Left lung (tissue), 4 donors: ENCODE measurements at regions not wholly inside any gene's neighbourhood (a gene's known extent, or its start where the extent isn't known, plus 50 kb on each side); places are given as distances from the start of the nearest gene placed in this dataset.
"Not testable (repeated sequence)": the region's sequence is repeated elsewhere in the genome, so short reads cannot be mapped to it uniquely, and the experiment has no call there.

Source experiments
- ATAC-seq: fragments of 200-7000 bp; cut with Tn5 transposase; one replicate; pipeline ENCODE4 v1.9.1; 2020; ENCODE audit warnings: moderate library complexity
- DNase-seq, 4 donors: peaks; one replicate each; pipeline ENCODE4 v3.0.0-alpha.2; 2013 to 2020
- H3K27ac ChIP-seq, 2 donors: fragments of 200-600 bp; sonication (generic) in 1 of 2; one replicate each; pipeline versions ENCODE4 v1.5.0 to v1.8.0; 2020 to 2021
- H3K27me3 ChIP-seq, 2 donors: fragments of 200-600 bp; sonication (generic) in 1 of 2; one replicate each; pipeline versions ENCODE4 v1.5.0 to v1.8.0; 2020 to 2021
- H3K36me3 ChIP-seq, 2 donors: fragments of 200-600 bp; sonication (generic) in 1 of 2; one replicate each; pipeline versions ENCODE4 v1.5.0 to v1.8.0; 2020 to 2021
- H3K4me1 ChIP-seq, 2 donors: fragments of 200-600 bp; one replicate each; pipeline ENCODE4 v1.8.0; 2021
- H3K4me3 ChIP-seq, 2 donors: fragments of 200-600 bp; sonication (generic) in 1 of 2; one replicate each; pipeline versions ENCODE4 v1.5.0 to v1.8.0; 2020 to 2021; ENCODE audit warnings: mild to moderate bottlenecking in 1 of 2
- H3K9me3 ChIP-seq, 2 donors: fragments of 200-600 bp; sonication (generic) in 1 of 2; one replicate each; pipeline versions ENCODE4 v1.5.0 to v1.8.0; 2020 to 2021
- CTCF ChIP-seq, 2 donors: fragments of 200-600 bp; sonication (generic) in 1 of 2; IDR thresholded peaks; one replicate each; pipeline versions ENCODE4 v1.5.0 to v1.8.0; 2021; ENCODE audit warnings: antibody characterized with exemption in 2 of 2
- intact Hi-C, 2 donors: fragments of 100-400 bp; cut with DNase I; formaldehyde crosslinking; loops; one replicate each; pipeline versions ENCODE4 v1.11.2 to v1.14.2; 2022
- donor health status: DM: no; HTN: yes; CAD: no.
- donor health status: DM: no; HTN: no; CAD: no.

GRCh38 chr15:23761386-23761785 lies 74.3 kb upstream of the NDN start:
- no peaks in the 10 kb centered on the region for H3K27me3 ChIP-seq
- no peak for TF ChIP-seq CTCF (IDR thresholded peaks at IDR 0.05)

GRCh38 chr15:23762026-23762425 lies 74.9 kb upstream of the NDN start:
- Histone ChIP-seq H3K36me3 (no peaks in the 10 kb centered on the region), H3K27me3 (no peaks in the 10 kb centered on the region), H3K27ac (no peak overlapping the region), H3K4me1 (no peaks in the 10 kb centered on the region), H3K4me3 (no peak overlapping the region), H3K9me3 (peaks cover 0 to 25% of the 10 kb centered on the region in 2 donors)
- TF ChIP-seq CTCF (IDR thresholded peaks at IDR 0.05), result no peak
- DNase-seq (no peak), ATAC-seq (no peak)
- intact Hi-C loops, result no loop called here

More at GRCh38 chr15:23761386-23761785, 74.3 kb upstream of the NDN start:
- Histone ChIP-seq H3K27ac (no peak overlapping the region), H3K9me3 (peaks cover 0 to 26% of the 10 kb centered on the region in 2 donors), H3K36me3 (no peaks in the 10 kb centered on the region), H3K4me3 (no peak overlapping the region), H3K4me1 (no peaks in the 10 kb centered on the region)
- DNase-seq (no peak), ATAC-seq (no peak)
- intact Hi-C loops, result no loop called here

- DNase-seq, result peak in 1 of 4 donors; percentile 14
- no peak for TF ChIP-seq CTCF (IDR thresholded peaks at IDR 0.05)
- H3K27ac ChIP-seq, result no peak overlapping the region
- ATAC-seq, result no peak
- no peaks in the 10 kb centered on the region for H3K36me3 ChIP-seq
- peaks cover 0 to 27% of the 10 kb centered on the region in 2 donors for H3K9me3 ChIP-seq
- no peak overlapping the region for H3K4me3 ChIP-seq
- intact Hi-C loops, result no loop called here
- no peaks in the 10 kb centered on the region for H3K27me3 ChIP-seq
- no peaks in the 10 kb centered on the region for H3K4me1 ChIP-seq
These were observed 75.9 kb upstream of the NDN start for GRCh38 chr15:23763021-23763420.

- H3K27ac ChIP-seq, result no peak overlapping the region
- no peaks in the 10 kb centered on the region for H3K27me3 ChIP-seq
- no peak for DNase-seq
- no peaks in the 10 kb centered on the region for H3K4me1 ChIP-seq
- intact Hi-C loops, result no loop called here
- no peaks in the 10 kb centered on the region for H3K36me3 ChIP-seq
- no peak for ATAC-seq
- TF ChIP-seq CTCF (IDR thresholded peaks at IDR 0.05), result no peak
- H3K9me3 ChIP-seq, result peaks cover 0 to 38% of the 10 kb centered on the region in 2 donors
- no peak overlapping the region for H3K4me3 ChIP-seq
These were observed 77.2 kb upstream of the NDN start for GRCh38 chr15:23764306-23764705.

GRCh38 chr15:23764716-23765115 lies 77.6 kb upstream of the NDN start:
- Histone ChIP-seq H3K27ac (no peak overlapping the region), H3K27me3 (no peaks in the 10 kb centered on the region), H3K4me3 (no peak overlapping the region), H3K9me3 (peaks cover 0 to 40% of the 10 kb centered on the region in 2 donors), H3K36me3 (no peaks in the 10 kb centered on the region), H3K4me1 (no peaks in the 10 kb centered on the region)
- intact Hi-C loops, result no loop called here
- DNase-seq, result no peak
- TF ChIP-seq CTCF (IDR thresholded peaks at IDR 0.05), result no peak
- ATAC-seq, result no peak

- H3K27me3 ChIP-seq, H3K4me3 ChIP-seq, intact Hi-C loops, H3K27ac ChIP-seq, H3K4me1 ChIP-seq, ATAC-seq, H3K36me3 ChIP-seq: not testable (repeated sequence)
- H3K9me3 ChIP-seq, result peaks cover 0 to 42% of the 10 kb centered on the region in 2 donors
- DNase-seq, result peak in 1 of 4 donors; percentile 21
These were observed 79.7 kb upstream of the NDN start for GRCh38 chr15:23766779-23767178.
